Fibroblast of villous mesenchyme (primary cell): ENCODE measurements at regions not wholly inside any gene's neighbourhood (a gene's known extent, or its start where the extent isn't known, plus 50 kb on each side); places are given as distances from the start of the nearest gene placed in this dataset.

Source experiments
- DNase-seq: peaks from one replicate; pipeline ENCODE4 v3.0.0-alpha.2; 2010; ENCODE audit warnings: low read depth
- H3K4me3 ChIP-seq: 2 replicates; pipeline ENCODE4 v1.5.1; 2011; ENCODE audit warnings: low read depth, mild to moderate bottlenecking, low read length
- CTCF ChIP-seq: IDR thresholded peaks from 2 replicates; pipeline ENCODE4 v1.5.1; 2012; ENCODE audit warnings: low read depth, mild to moderate bottlenecking, low read length; ENCODE audit not compliant: insufficient read depth

GRCh38 chr20:11540558-11540957 is 377.1 kb upstream of the BTBD3 start:
- TF ChIP-seq CTCF: no peak
- no peak overlapping the region for H3K4me3 ChIP-seq
- no peak for DNase-seq

GRCh38 chr20:11542645-11543044 is 375.0 kb upstream of the BTBD3 start:
- no peak for DNase-seq
- H3K4me3 ChIP-seq: no peak overlapping the region
- TF ChIP-seq CTCF: no peak

- peak; percentile 59 for TF ChIP-seq CTCF
- DNase-seq: peak; percentile 77
Observed at GRCh38 chr20:11544029-11544678, 373.5 kb upstream of the BTBD3 start.

GRCh38 chr20:11546939-11547338 is 370.8 kb upstream of the BTBD3 start:
- DNase-seq: no peak
- no peak overlapping the region for H3K4me3 ChIP-seq
- no peak for TF ChIP-seq CTCF

More at GRCh38 chr20:11544029-11544678, 373.5 kb upstream of the BTBD3 start:
- no peak overlapping the region for H3K4me3 ChIP-seq

GRCh38 chr20:11549172-11550103 is 368.3 kb upstream of the BTBD3 start:
- TF ChIP-seq CTCF: no peak
- no peak for DNase-seq
- no peak overlapping the region for H3K4me3 ChIP-seq

GRCh38 chr20:11550657-11551338 is 366.9 kb upstream of the BTBD3 start:
- no peak for TF ChIP-seq CTCF
- H3K4me3 ChIP-seq: no peak overlapping the region
- no peak for DNase-seq
